K562 (cell line): ENCODE measurements at regions not wholly inside any gene's neighbourhood (a gene's known extent, or its start where the extent isn't known, plus 50 kb on each side); places are given as distances from the start of the nearest gene placed in this dataset.

Source experiments
- ATAC-seq: fragments of 200-7000 bp; cut with Tn5 transposase; 3 replicates; pipeline ENCODE4 v1.9.1; 2020; ENCODE audit warnings: moderate library complexity
- BruUV-seq: library from RNA; stranded (reverse); fragments of 400-500 nt; replicated peaks from 2 replicates; lab custom pipeline; 2021; lab: Mats Ljungman, UMichigan
- CTCF ChIA-PET: fragments of 300-600 bp; formaldehyde crosslinking; extraction: SDS; loops from one replicate; lab custom pipeline; 2021; ENCODE audit warnings: low intra/inter-chr PET ratio; lab: Yijun Ruan, JAX
- POLR2A ChIA-PET: fragments of 300-600, 350-650 bp; sonication (Branson Sonifier 250); formaldehyde crosslinking; extraction: SDS; loops from one replicate; lab custom pipeline; 2021; ENCODE audit warnings: antibody characterized with exemption, inconsistent platforms; lab: Yijun Ruan, JAX
- DNase-seq, 4 experiments: peaks; one replicate each; pipeline versions ENCODE4 v3.0.0 to v3.0.0-alpha.2; 2011 to 2018; ENCODE audit warnings: low spot score in 3 of 4, mixed read lengths in 3 of 4; ENCODE audit errors: extremely low read depth in 1 of 4
- FAIRE-seq: peaks from 2 replicates; lab custom pipeline; 2011; peaks lifted over from hg19 to GRCh38; lab: Jason Lieb, UNC
- H2AFZ ChIP-seq: 2 replicates; pipeline ENCODE4 v1.6.0; 2011; ENCODE audit warnings: low read depth, low read length, control low read depth, inconsistent platforms
- H3K27ac ChIP-seq: fragments of 200-600 bp; 3 replicates; pipeline ENCODE4 v1.8.0; 2011; ENCODE audit warnings: low read depth, mild to moderate bottlenecking, control low read depth, inconsistent platforms, low read length, moderate library complexity, mixed read lengths; ENCODE audit errors: extremely low read depth
- H3K27me3 ChIP-seq, 2 experiments: fragments of 300-600 bp in 1 of 2; 2 replicates in 1 of 2; 3 replicates in 1 of 2; pipeline versions ENCODE4 v1.6.0 to v1.8.0; 2011; ENCODE audit warnings: inconsistent platforms in 2 of 2, low read length in 2 of 2, mild to moderate bottlenecking in 1 of 2, mixed read lengths in 1 of 2, moderate library complexity in 1 of 2; ENCODE audit not compliant: control insufficient read depth in 2 of 2, insufficient read depth in 2 of 2
- H3K36me3 ChIP-seq: fragments of 300-600 bp; 3 replicates; pipeline ENCODE4 v1.8.0; 2011; ENCODE audit warnings: mild to moderate bottlenecking, low read length, inconsistent platforms; ENCODE audit not compliant: control insufficient read depth, insufficient read depth
- H3K4me1 ChIP-seq, 2 experiments: fragments of 200-600 bp in 1 of 2; replicated peaks in 1 of 2; 2 replicates in 1 of 2; 3 replicates in 1 of 2; pipeline versions ENCODE4 v1.5.1 to v1.8.0; 2011; ENCODE audit warnings: inconsistent platforms in 2 of 2, low read length in 2 of 2, mild to moderate bottlenecking in 1 of 2, mixed read lengths in 1 of 2, moderate library complexity in 1 of 2; ENCODE audit not compliant: control insufficient read depth in 2 of 2, insufficient read depth in 2 of 2
- H3K4me2 ChIP-seq: 2 replicates; pipeline ENCODE4 v1.6.1; 2011; ENCODE audit warnings: low read length, control low read depth, inconsistent platforms, mixed read lengths; ENCODE audit not compliant: insufficient read depth
- H3K4me3 ChIP-seq: fragments of 200-600 bp; sonication (generic), shearing (Covaris generic); 2 replicates; pipeline ENCODE4 v1.5.1; 2016; ENCODE audit warnings: control low read depth, inconsistent platforms
- H3K79me2 ChIP-seq: fragments of 200-600 bp; 3 replicates; pipeline ENCODE4 v1.8.0; 2011; ENCODE audit warnings: low read length, inconsistent platforms; ENCODE audit not compliant: control insufficient read depth, insufficient read depth
- H3K9ac ChIP-seq, 2 experiments: 2 replicates each; pipeline versions ENCODE4 v1.6.0 to v1.6.1; 2011; ENCODE audit warnings: low read depth in 2 of 2, low read length in 2 of 2, control low read depth in 1 of 2, inconsistent platforms in 1 of 2, mild to moderate bottlenecking in 1 of 2, mixed read lengths in 1 of 2; ENCODE audit not compliant: insufficient read depth in 1 of 2
- H3K9me1 ChIP-seq: one replicate; pipeline ENCODE4 v1.6.0; 2011; ENCODE audit warnings: inconsistent platforms, mild to moderate bottlenecking, low read length, moderate library complexity; ENCODE audit not compliant: control insufficient read depth, insufficient read depth
- H3K9me3 ChIP-seq: replicated peaks from 2 replicates; pipeline ENCODE4 v1.5.1; 2011; ENCODE audit warnings: low read depth, low read length, inconsistent platforms; ENCODE audit not compliant: control insufficient read depth, insufficient read depth
- H4K20me1 ChIP-seq: replicated peaks from 2 replicates; pipeline ENCODE4 v1.6.1; 2011; ENCODE audit warnings: low read length, inconsistent platforms, mixed read lengths; ENCODE audit not compliant: control insufficient read depth, insufficient read depth
- CC2D1A ChIP-seq: fragments of 450-650 bp; IDR thresholded peaks from 2 replicates; pipeline ENCODE4 v1.6.1; 2017; ENCODE audit warnings: mild to moderate bottlenecking
- IFI16 ChIP-seq: fragments of 250-450 bp; sonication (Bioruptor Pico); IDR thresholded peaks from 2 replicates; pipeline ENCODE4 v2.1.2; 2022; ENCODE audit warnings: mild to moderate bottlenecking, inconsistent platforms
- OTX1 ChIP-seq: fragments of 450-650 bp; formaldehyde crosslinking; IDR thresholded peaks from 2 replicates; pipeline ENCODE4 v1.4.0; 2022; ENCODE audit warnings: mild to moderate bottlenecking
- ZKSCAN8 ChIP-seq: fragments of 200-800 bp; sonication (Bioruptor generic); IDR thresholded peaks from 2 replicates; pipeline ENCODE4 v1.6.1; 2016; ENCODE audit warnings: missing genetic modification characterization, missing compliant biosample characterization
- ZNF3 ChIP-seq: fragments of 250-450 bp; sonication (Bioruptor Pico); IDR thresholded peaks from 2 replicates; pipeline ENCODE4 v1.5.0; 2021; ENCODE audit warnings: mild to moderate bottlenecking, moderate library complexity
- ZNF354B ChIP-seq: fragments of 250-450 bp; sonication (Bioruptor Pico); IDR thresholded peaks from 2 replicates; pipeline ENCODE4 v1.4.0; 2020
- ZNF780A ChIP-seq: fragments of 250-450 bp; sonication (Bioruptor Pico); IDR thresholded peaks from 2 replicates; pipeline ENCODE4 v1.5.0; 2021; ENCODE audit warnings: mild to moderate bottlenecking
- ZZZ3 ChIP-seq: fragments of 450-650 bp; IDR thresholded peaks from 2 replicates; pipeline ENCODE4 v1.6.1; 2016; ENCODE audit warnings: antibody characterized with exemption, mild to moderate bottlenecking, moderate library complexity
- WGBS: fragments of 100-300 bp; shearing (Covaris generic); methylation state at CpG from one replicate; pipeline ENCODE4 v1.1.6; 2016; ENCODE audit warnings: low coverage, mixed read lengths; ENCODE audit not compliant: insufficient coverage; ENCODE audit errors: missing lambda C conversion rate; 5-methylcytosine and 5-hydroxymethylcytosine counted together
- in situ Hi-C: fragments of 300-500 bp; cut with MboI; formaldehyde crosslinking; loops from 4 replicates; pipeline ENCODE4 v1.15.0; 2018; ENCODE audit warnings: inconsistent platforms, mixed read lengths
- intact Hi-C: fragments of 100-400 bp; cut with micrococcal nuclease; formaldehyde crosslinking; loops from 2 replicates; pipeline ENCODE4 v1.14.2; 2022
- TF ChIP-seq, protein P1 (sequence below): IDR thresholded peaks from 3 replicates; pipeline ENCODE4 v1.6.1; 2011; ENCODE audit warnings: borderline replicate concordance, mild to moderate bottlenecking; ENCODE audit not compliant: insufficient read length, insufficient read depth
- TF ChIP-seq, protein P2 (sequence below): IDR thresholded peaks from 2 replicates; pipeline ENCODE4 v1.6.1; 2016; ENCODE audit warnings: missing genetic modification characterization, missing compliant biosample characterization
- TF ChIP-seq, protein P3 (sequence below): fragments of 200-400 bp; formaldehyde crosslinking; IDR thresholded peaks from 2 replicates; pipeline ENCODE4 v1.6.1; 2017; ENCODE audit warnings: mild to moderate bottlenecking, low read depth, low read length, moderate library complexity

DNA sequence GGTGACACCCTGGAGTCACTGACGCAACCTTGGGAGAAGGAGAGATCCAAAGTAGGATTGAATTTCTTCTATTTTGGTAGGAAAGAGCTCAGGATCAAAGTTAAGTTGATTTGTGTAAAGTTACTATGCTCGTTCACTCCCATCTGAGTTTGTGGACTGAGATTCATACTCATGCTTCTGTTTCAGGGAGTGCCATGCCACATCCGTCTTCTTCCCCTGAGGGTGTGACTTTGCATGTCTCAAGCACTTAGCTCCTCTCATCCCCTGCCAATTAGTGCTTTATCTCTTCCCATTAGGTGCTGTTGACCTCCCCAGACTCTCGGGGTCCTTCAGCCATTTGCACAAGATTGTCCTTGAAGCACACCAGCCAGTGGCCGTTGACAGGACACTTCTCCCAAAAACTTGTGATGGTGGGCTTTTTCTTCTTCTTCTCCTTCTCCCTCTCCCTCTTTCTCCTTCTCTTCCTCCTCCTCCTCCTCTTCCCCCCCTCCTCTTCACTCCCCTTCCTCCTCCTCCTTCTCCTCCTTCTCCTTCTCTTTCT is 232.2 kb upstream of the KLF4 start:
- no TSS peak for BruUV-seq
- POLR2A ChIA-PET = no interaction called here
- 0% methylated on average over 5 of the region's 5 CpGs for WGBS

DNA sequence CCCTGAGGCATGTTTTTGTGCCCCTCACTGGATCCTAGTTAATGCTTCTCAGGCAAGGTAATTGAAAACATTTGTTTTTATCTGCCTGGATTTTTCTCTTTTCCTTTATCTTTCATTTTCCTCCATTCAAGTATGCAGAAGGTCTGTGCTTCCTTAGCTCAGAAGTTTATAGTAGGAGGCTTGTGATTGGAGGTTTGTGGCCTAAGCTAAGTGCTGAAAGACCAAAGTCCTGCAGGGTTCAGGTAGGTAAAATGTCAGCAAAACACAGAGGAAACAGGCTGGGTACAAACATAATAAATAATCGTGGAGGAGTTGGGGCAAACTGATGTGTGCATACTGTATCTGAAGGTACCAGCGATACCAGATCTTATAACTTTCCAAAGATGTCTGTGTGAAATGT is 230.9 kb upstream of the KLF4 start:
- Histone ChIP-seq H4K20me1 (peaks cover 5% of the 10 kb centered on the region; the same call in 1 of the 2 replicates), H3K9me3 (no peaks in the 10 kb centered on the region), H3K9ac (no peak overlapping the region), H3K79me2 (no peaks in the 10 kb centered on the region), H3K4me3 (no peak overlapping the region), H2AFZ (no peak overlapping the region), H3K27me3 (peaks cover 15 to 46% of the 10 kb centered on the region in 2 experiments; a peak in 4 of 5 replicates), H3K9me1 (no peaks in the 10 kb centered on the region), H3K4me2 (no peak overlapping the region), H3K36me3 (no peaks in the 10 kb centered on the region), H3K4me1 (no peaks in the 10 kb centered on the region), H3K27ac (no peak overlapping the region)
- intact Hi-C loops = no loop called here
- in situ Hi-C loops = no loop called here
- 0% methylated on average over 2 of the region's 2 CpGs for WGBS
- ChIA-PET POLR2A (interaction anchor here (0.8 kb wide), 1 partner anchor 9 kb away, joined by 3 read pairs; no protein-coding TSS in a partner anchor), CTCF (no interaction called here)
- FAIRE-seq (no peak), ATAC-seq (no peak), DNase-seq (no peak)
- no TSS peak for BruUV-seq
- TF ChIP-seq IFI16 (CRISPR knock-in tag) (no peak), ZNF780A (no peak), CC2D1A (no peak), ZNF3 (no peak), OTX1 (CRISPR knock-in tag) (no peak), ZKSCAN8 (CRISPR knock-in tag) (no peak), ZNF354B (CRISPR knock-in tag) (no peak)
- TF ChIP-seq, protein P1, sequence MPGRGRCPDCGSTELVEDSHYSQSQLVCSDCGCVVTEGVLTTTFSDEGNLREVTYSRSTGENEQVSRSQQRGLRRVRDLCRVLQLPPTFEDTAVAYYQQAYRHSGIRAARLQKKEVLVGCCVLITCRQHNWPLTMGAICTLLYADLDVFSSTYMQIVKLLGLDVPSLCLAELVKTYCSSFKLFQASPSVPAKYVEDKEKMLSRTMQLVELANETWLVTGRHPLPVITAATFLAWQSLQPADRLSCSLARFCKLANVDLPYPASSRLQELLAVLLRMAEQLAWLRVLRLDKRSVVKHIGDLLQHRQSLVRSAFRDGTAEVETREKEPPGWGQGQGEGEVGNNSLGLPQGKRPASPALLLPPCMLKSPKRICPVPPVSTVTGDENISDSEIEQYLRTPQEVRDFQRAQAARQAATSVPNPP = no peak
- TF ChIP-seq, protein P2, sequence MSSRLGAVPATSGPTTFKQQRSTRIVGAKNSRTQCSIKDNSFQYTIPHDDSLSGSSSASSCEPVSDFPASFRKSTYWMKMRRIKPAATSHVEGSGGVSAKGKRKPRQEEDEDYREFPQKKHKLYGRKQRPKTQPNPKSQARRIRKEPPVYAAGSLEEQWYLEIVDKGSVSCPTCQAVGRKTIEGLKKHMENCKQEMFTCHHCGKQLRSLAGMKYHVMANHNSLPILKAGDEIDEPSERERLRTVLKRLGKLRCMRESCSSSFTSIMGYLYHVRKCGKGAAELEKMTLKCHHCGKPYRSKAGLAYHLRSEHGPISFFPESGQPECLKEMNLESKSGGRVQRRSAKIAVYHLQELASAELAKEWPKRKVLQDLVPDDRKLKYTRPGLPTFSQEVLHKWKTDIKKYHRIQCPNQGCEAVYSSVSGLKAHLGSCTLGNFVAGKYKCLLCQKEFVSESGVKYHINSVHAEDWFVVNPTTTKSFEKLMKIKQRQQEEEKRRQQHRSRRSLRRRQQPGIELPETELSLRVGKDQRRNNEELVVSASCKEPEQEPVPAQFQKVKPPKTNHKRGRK (tag) = no peak

More for the DNA sequence above, 232.2 kb upstream of the KLF4 start:
- no peak overlapping the region for H3K9ac ChIP-seq
- TF ChIP-seq ZZZ3 = no peak
- TF ChIP-seq, protein P3, sequence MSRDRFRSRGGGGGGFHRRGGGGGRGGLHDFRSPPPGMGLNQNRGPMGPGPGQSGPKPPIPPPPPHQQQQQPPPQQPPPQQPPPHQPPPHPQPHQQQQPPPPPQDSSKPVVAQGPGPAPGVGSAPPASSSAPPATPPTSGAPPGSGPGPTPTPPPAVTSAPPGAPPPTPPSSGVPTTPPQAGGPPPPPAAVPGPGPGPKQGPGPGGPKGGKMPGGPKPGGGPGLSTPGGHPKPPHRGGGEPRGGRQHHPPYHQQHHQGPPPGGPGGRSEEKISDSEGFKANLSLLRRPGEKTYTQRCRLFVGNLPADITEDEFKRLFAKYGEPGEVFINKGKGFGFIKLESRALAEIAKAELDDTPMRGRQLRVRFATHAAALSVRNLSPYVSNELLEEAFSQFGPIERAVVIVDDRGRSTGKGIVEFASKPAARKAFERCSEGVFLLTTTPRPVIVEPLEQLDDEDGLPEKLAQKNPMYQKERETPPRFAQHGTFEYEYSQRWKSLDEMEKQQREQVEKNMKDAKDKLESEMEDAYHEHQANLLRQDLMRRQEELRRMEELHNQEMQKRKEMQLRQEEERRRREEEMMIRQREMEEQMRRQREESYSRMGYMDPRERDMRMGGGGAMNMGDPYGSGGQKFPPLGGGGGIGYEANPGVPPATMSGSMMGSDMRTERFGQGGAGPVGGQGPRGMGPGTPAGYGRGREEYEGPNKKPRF = no peak
- DNase-seq (no peak), FAIRE-seq (no peak), ATAC-seq (no peak)
- CTCF ChIA-PET = no interaction called here
- intact Hi-C loops (no loop called here), in situ Hi-C loops (no loop called here)
- H3K27me3 ChIP-seq = peaks cover 12 to 37% of the 10 kb centered on the region in 2 experiments; a peak in 4 of 5 replicates
- H2AFZ ChIP-seq = no peak overlapping the region
- peaks cover 5% of the 10 kb centered on the region; the same call in 1 of the 2 replicates for H4K20me1 ChIP-seq
- H3K4me3 ChIP-seq = no peak overlapping the region
- no peaks in the 10 kb centered on the region for H3K36me3 ChIP-seq
- no peaks in the 10 kb centered on the region for H3K9me3 ChIP-seq
- H3K9me1 ChIP-seq = no peaks in the 10 kb centered on the region
- no peaks in the 10 kb centered on the region for H3K4me1 ChIP-seq
- no peak overlapping the region for H3K4me2 ChIP-seq
- H3K79me2 ChIP-seq = no peaks in the 10 kb centered on the region
- H3K27ac ChIP-seq = no peak overlapping the region
